Coronary artery (tissue), 2 donors: ENCODE measurements at regions not wholly inside any gene's neighbourhood (a gene's known extent, or its start where the extent isn't known, plus 50 kb on each side); places are given as distances from the start of the nearest gene placed in this dataset.

Experiments
- DNase-seq: peaks from one replicate; pipeline ENCODE4 v3.0.0-alpha.2; 2017; ENCODE audit warnings: low spot score
- H3K27ac ChIP-seq, 2 donors: fragments of 200-600 bp; sonication (generic); one replicate each; pipeline ENCODE4 v1.5.1; 2016 to 2019
- H3K4me3 ChIP-seq: fragments of 200-600 bp; sonication (generic); 2 replicates; pipeline ENCODE4 v1.5.1; 2016; ENCODE audit warnings: mild to moderate bottlenecking, moderate library complexity
- CTCF ChIP-seq: fragments of 200-600 bp; sonication (generic); IDR thresholded peaks from one replicate; pipeline ENCODE4 v1.5.1; 2019; ENCODE audit warnings: antibody characterized with exemption

- no peak for TF ChIP-seq CTCF
- Histone ChIP-seq H3K27ac (no peak overlapping the region), H3K4me3 (no peak overlapping the region)
- DNase-seq: no peak
Measured at GRCh38 chr11:70592641-70593165, 194.4 kb downstream of the CTTN start.

GRCh38 chr11:70593446-70593983 is 195.2 kb downstream of the CTTN start:
- DNase-seq: no peak
- Histone ChIP-seq H3K4me3 (no peak overlapping the region), H3K27ac (no peak overlapping the region)
- TF ChIP-seq CTCF: no peak

GRCh38 chr11:70594031-70594430 is 195.7 kb downstream of the CTTN start:
- Histone ChIP-seq H3K27ac (no peak overlapping the region), H3K4me3 (no peak overlapping the region)
- no peak for DNase-seq
- no peak for TF ChIP-seq CTCF

- DNase-seq: no peak
- H3K4me3 ChIP-seq: no peak overlapping the region
- no peak for TF ChIP-seq CTCF
- no peak overlapping the region for H3K27ac ChIP-seq
Measured at GRCh38 chr11:70594606-70595005, 196.3 kb downstream of the CTTN start.

- H3K27ac ChIP-seq: no peak overlapping the region
- no peak for TF ChIP-seq CTCF
Measured at GRCh38 chr11:70595016-70595415, 196.7 kb downstream of the CTTN start.

GRCh38 chr11:70595452-70595851 is 197.1 kb downstream of the CTTN start:
- DNase-seq: no peak

More at GRCh38 chr11:70595016-70595415, 196.7 kb downstream of the CTTN start:
- no peak for DNase-seq
- H3K4me3 ChIP-seq: no peak overlapping the region

More at GRCh38 chr11:70595452-70595851, 197.1 kb downstream of the CTTN start:
- H3K27ac ChIP-seq: no peak overlapping the region
- H3K4me3 ChIP-seq: no peak overlapping the region
- no peak for TF ChIP-seq CTCF
